GM12878 (cell line): ENCODE measurements at regions not wholly inside any gene's neighbourhood (a gene's known extent, or its start where the extent isn't known, plus 50 kb on each side); places are given as distances from the start of the nearest gene placed in this dataset.
"Not testable (repeated sequence)": the region's sequence is repeated elsewhere in the genome, so short reads cannot be mapped to it uniquely, and the experiment has no call there.

Experiments used
- ATAC-seq: fragments of 200-7000 bp; cut with Tn5 transposase; 3 replicates; pipeline ENCODE4 v1.9.1; 2020; ENCODE audit warnings: mild to moderate bottlenecking, moderate library complexity
- BruUV-seq: library from RNA; stranded (reverse); fragments of 400-500 nt; replicated peaks from 2 replicates; lab custom pipeline; 2021; lab: Mats Ljungman, UMichigan
- CTCF ChIA-PET: fragments of 300-600 bp; sonication (Branson Sonifier 250); formaldehyde crosslinking; extraction: SDS; loops from one replicate; lab custom pipeline; 2021; ENCODE audit warnings: inconsistent platforms; lab: Yijun Ruan, JAX
- POLR2A ChIA-PET: fragments of 350-600 bp; formaldehyde crosslinking; extraction: SDS; loops from one replicate; lab custom pipeline; 2021; ENCODE audit warnings: inconsistent platforms; lab: Charles Lee
- RAD21 ChIA-PET: fragments of 300-600 bp; sonication (Branson Sonifier 250); formaldehyde crosslinking; loops from one replicate; lab custom pipeline; 2023; ENCODE audit warnings: antibody characterized with exemption; ENCODE audit not compliant: unreplicated experiment; lab: Charles Lee
- SMC1A ChIA-PET: fragments of 300-600 bp; sonication (Branson Sonifier 250); formaldehyde crosslinking; loops from one replicate; lab custom pipeline; 2023; ENCODE audit not compliant: unreplicated experiment, uncharacterized antibody; lab: Charles Lee
- DNase-seq: peaks from one replicate; pipeline ENCODE4 v3.0.0-alpha.2; 2011; ENCODE audit warnings: low read depth, low spot score
- FAIRE-seq: peaks from 3 replicates; lab custom pipeline; 2011; peaks lifted over from hg19 to GRCh38; lab: Jason Lieb, UNC
- H2AFZ ChIP-seq: 2 replicates; pipeline ENCODE4 v1.6.0; 2011; ENCODE audit warnings: low read depth, low read length, control low read depth; ENCODE audit not compliant: control insufficient read depth
- H3K27ac ChIP-seq: 2 replicates; pipeline ENCODE4 v1.5.1; 2011; ENCODE audit warnings: control low read depth; ENCODE audit not compliant: control insufficient read depth, insufficient read depth
- H3K27me3 ChIP-seq, 2 experiments: replicated peaks in 1 of 2; 2 replicates each; pipeline versions ENCODE4 v1.6.0 to v1.6.1; 2011; ENCODE audit warnings: low read length in 1 of 2; ENCODE audit not compliant: control insufficient read depth in 2 of 2, insufficient read depth in 2 of 2
- H3K36me3 ChIP-seq, 2 experiments: 2 replicates each; pipeline ENCODE4 v1.5.1; 2011; ENCODE audit warnings: low read length in 1 of 2; ENCODE audit not compliant: control insufficient read depth in 2 of 2, insufficient read depth in 2 of 2
- H3K4me1 ChIP-seq: 2 replicates; pipeline ENCODE4 v1.6.1; 2011; ENCODE audit warnings: mild to moderate bottlenecking, low read length, moderate library complexity, mixed read lengths; ENCODE audit not compliant: control insufficient read depth, insufficient read depth
- H3K4me2 ChIP-seq: 2 replicates; pipeline ENCODE4 v1.6.0; 2011; ENCODE audit warnings: control low read depth; ENCODE audit not compliant: control insufficient read depth, insufficient read depth
- H3K4me3 ChIP-seq: fragments of 200-600 bp; sonication (generic); 2 replicates; pipeline ENCODE4 v1.5.1; 2016
- H3K79me2 ChIP-seq: 2 replicates; pipeline ENCODE4 v1.6.0; 2011; ENCODE audit warnings: low read length; ENCODE audit not compliant: control insufficient read depth, insufficient read depth
- H3K9ac ChIP-seq: 2 replicates; pipeline ENCODE4 v1.8.0; 2011; ENCODE audit warnings: low read length, control low read depth, mixed read lengths; ENCODE audit not compliant: control insufficient read depth, insufficient read depth
- H3K9me3 ChIP-seq: replicated peaks from 3 replicates; pipeline ENCODE4 v1.5.1; 2011; ENCODE audit warnings: mild to moderate bottlenecking, low read length; ENCODE audit not compliant: control insufficient read depth, insufficient read depth
- H4K20me1 ChIP-seq: 2 replicates; pipeline ENCODE4 v1.6.0; 2011; ENCODE audit not compliant: control insufficient read depth, insufficient read depth
- CBX5 ChIP-seq: sonication (generic); IDR thresholded peaks from 2 replicates; pipeline ENCODE4 v1.6.1; 2016; ENCODE audit warnings: low read depth, moderate library complexity, mild to moderate bottlenecking, inconsistent platforms
- RAD21 ChIP-seq: IDR thresholded peaks from 2 replicates; pipeline ENCODE4 v1.6.1; 2011; ENCODE audit warnings: mild to moderate bottlenecking, low read depth, low read length, moderate library complexity; ENCODE audit not compliant: insufficient read depth
- SMARCA5 ChIP-seq: fragments of 450-650 bp; IDR thresholded peaks from 2 replicates; pipeline ENCODE4 v1.6.1; 2017; ENCODE audit warnings: mild to moderate bottlenecking
- STAT3 ChIP-seq: IDR thresholded peaks from 2 replicates; pipeline ENCODE4 v1.6.1; 2011; ENCODE audit warnings: low read depth, low read length, improper control_type of control experiment
- TARDBP ChIP-seq: IDR thresholded peaks from 2 replicates; pipeline ENCODE4 v1.6.1; 2016; ENCODE audit warnings: borderline replicate concordance
- ZZZ3 ChIP-seq: IDR thresholded peaks from 2 replicates; pipeline ENCODE4 v1.6.1; 2011; ENCODE audit warnings: low read depth; ENCODE audit not compliant: control insufficient read depth, insufficient read length
- WGBS: methylation state at CpG from one replicate; pipeline ENCODE4 v1.1.6; 2016; ENCODE audit warnings: low lambda C conversion rate; ENCODE audit not compliant: insufficient replicate concordance, insufficient coverage; ENCODE audit errors: missing lambda C conversion rate; 5-methylcytosine and 5-hydroxymethylcytosine counted together
- in situ Hi-C: fragments of 300-500 bp; cut with MboI; formaldehyde crosslinking; loops from 9 replicates; pipeline ENCODE4 v1.14.3; 2018; ENCODE audit warnings: mixed read lengths
- intact Hi-C: fragments of 100-400 bp; cut with micrococcal nuclease; formaldehyde crosslinking; loops from one replicate; pipeline ENCODE4 v1.14.2; 2022; ENCODE audit not compliant: unreplicated experiment
- TF ChIP-seq, protein P1 (sequence below): fragments of 450-650 bp; IDR thresholded peaks from 2 replicates; pipeline ENCODE4 v1.6.1; 2017; ENCODE audit warnings: antibody characterized with exemption, mild to moderate bottlenecking, moderate library complexity
- TF ChIP-seq, protein P2 (sequence below), 3 experiments: IDR thresholded peaks in 2 of 3; conservative IDR thresholded peaks in 1 of 3; 2 replicates each; pipeline ENCODE4 v1.5.1; 2011; ENCODE audit warnings: low read depth in 3 of 3, low read length in 3 of 3, mild to moderate bottlenecking in 3 of 3, control low read depth in 2 of 3, moderate library complexity in 2 of 3, inconsistent platforms in 1 of 3, mixed read lengths in 1 of 3; ENCODE audit not compliant: control insufficient read depth in 2 of 3, insufficient read depth in 1 of 3; ENCODE audit errors: extremely low read depth in 1 of 3

DNA sequence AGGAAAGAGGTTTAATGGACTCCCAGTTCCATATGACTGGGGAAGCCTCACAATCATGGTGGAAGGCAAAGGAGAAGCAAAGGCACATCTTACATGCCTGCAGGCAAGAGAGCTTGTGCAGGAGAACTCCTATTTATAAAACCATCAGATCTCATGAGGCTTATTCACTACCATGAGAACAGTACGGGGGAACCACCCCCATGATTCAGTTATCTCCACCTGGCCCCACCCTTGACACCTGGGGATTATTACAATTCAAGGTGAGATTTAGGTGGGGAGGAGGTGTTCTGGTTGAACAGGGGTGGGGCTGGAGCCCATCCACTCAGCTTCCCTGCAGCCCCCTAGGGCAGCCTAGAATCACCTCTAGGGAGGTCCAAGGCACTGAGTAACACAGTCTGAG, 128.9 kb upstream of the KLF3 start:
- H3K4me1 ChIP-seq, BruUV-seq, H3K27ac ChIP-seq, H3K9ac ChIP-seq, H3K27me3 ChIP-seq, intact Hi-C loops, POLR2A ChIA-PET, H3K4me2 ChIP-seq, FAIRE-seq, ATAC-seq, DNase-seq, H3K9me3 ChIP-seq, in situ Hi-C loops, RAD21 ChIA-PET, CTCF ChIA-PET, H3K36me3 ChIP-seq, H3K79me2 ChIP-seq, H2AFZ ChIP-seq, H4K20me1 ChIP-seq, H3K4me3 ChIP-seq: not testable (repeated sequence)
- 0% methylated on average over 1 of the region's 1 CpG for WGBS
- SMC1A ChIA-PET = interaction anchor here (0.8 kb wide), 1 partner anchor 41 kb away, joined by 3 read pairs; no protein-coding TSS in a partner anchor

DNA sequence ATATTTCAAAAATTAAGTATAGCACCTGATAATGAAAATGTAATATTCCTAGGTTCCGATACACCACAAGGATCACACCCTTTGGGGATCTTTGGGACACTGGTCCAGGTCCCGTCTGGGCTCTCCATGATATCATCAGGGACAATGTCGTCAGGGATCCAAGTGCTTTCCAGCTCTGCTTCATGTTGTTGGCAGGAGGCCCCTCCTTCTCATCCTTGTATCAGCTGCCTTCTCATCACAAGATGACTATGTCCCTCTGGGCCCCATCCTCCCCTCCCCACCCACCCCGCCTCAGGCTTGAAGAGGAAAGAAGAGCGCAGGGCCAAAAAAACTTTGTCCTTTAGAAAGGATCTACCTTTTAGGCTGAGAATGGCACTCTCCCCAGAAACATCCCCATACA, 128.3 kb upstream of the KLF3 start:
- Histone ChIP-seq H3K4me2 (no peak overlapping the region), H3K4me3 (no peak overlapping the region), H3K27me3 (peaks cover 0 to 2% of the 10 kb centered on the region in 2 experiments; a peak in 2 of 4 replicates), H3K9ac (no peak overlapping the region), H3K4me1 (peaks cover 4% of the 10 kb centered on the region; the same call in 1 of the 2 replicates), H3K36me3 (no peaks in the 10 kb centered on the region), H4K20me1 (no peaks in the 10 kb centered on the region), H3K9me3 (no peaks in the 10 kb centered on the region), H3K79me2 (no peaks in the 10 kb centered on the region), H3K27ac (no peak overlapping the region), H2AFZ (no peak overlapping the region)
- 48% methylated on average over 5 of the region's 5 CpGs for WGBS
- in situ Hi-C loops = no loop called here
- no peak for DNase-seq
- FAIRE-seq = no peak
- POLR2A ChIA-PET = no interaction called here
- TF ChIP-seq STAT3 (no peak), ZZZ3 (no peak), SMARCA5 (no peak), RAD21 (no peak), CBX5 (no peak), TARDBP (no peak)
- TF ChIP-seq, protein P1, sequence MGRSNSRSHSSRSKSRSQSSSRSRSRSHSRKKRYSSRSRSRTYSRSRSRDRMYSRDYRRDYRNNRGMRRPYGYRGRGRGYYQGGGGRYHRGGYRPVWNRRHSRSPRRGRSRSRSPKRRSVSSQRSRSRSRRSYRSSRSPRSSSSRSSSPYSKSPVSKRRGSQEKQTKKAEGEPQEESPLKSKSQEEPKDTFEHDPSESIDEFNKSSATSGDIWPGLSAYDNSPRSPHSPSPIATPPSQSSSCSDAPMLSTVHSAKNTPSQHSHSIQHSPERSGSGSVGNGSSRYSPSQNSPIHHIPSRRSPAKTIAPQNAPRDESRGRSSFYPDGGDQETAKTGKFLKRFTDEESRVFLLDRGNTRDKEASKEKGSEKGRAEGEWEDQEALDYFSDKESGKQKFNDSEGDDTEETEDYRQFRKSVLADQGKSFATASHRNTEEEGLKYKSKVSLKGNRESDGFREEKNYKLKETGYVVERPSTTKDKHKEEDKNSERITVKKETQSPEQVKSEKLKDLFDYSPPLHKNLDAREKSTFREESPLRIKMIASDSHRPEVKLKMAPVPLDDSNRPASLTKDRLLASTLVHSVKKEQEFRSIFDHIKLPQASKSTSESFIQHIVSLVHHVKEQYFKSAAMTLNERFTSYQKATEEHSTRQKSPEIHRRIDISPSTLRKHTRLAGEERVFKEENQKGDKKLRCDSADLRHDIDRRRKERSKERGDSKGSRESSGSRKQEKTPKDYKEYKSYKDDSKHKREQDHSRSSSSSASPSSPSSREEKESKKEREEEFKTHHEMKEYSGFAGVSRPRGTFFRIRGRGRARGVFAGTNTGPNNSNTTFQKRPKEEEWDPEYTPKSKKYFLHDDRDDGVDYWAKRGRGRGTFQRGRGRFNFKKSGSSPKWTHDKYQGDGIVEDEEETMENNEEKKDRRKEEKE = no peak
- TF ChIP-seq, protein P2, sequence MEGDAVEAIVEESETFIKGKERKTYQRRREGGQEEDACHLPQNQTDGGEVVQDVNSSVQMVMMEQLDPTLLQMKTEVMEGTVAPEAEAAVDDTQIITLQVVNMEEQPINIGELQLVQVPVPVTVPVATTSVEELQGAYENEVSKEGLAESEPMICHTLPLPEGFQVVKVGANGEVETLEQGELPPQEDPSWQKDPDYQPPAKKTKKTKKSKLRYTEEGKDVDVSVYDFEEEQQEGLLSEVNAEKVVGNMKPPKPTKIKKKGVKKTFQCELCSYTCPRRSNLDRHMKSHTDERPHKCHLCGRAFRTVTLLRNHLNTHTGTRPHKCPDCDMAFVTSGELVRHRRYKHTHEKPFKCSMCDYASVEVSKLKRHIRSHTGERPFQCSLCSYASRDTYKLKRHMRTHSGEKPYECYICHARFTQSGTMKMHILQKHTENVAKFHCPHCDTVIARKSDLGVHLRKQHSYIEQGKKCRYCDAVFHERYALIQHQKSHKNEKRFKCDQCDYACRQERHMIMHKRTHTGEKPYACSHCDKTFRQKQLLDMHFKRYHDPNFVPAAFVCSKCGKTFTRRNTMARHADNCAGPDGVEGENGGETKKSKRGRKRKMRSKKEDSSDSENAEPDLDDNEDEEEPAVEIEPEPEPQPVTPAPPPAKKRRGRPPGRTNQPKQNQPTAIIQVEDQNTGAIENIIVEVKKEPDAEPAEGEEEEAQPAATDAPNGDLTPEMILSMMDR (IDR thresholded peaks at IDR 0.05 in 2 of 3, conservative IDR thresholded peaks at IDR 0.05 in 1 of 3; ENCODE audit: control insufficient read depth in 2 of 3, extremely low read depth in 1 of 3, insufficient read depth in 1 of 3, low read depth in 3 of 3, low read length in 3 of 3) = no peak
- CTCF ChIA-PET = no interaction called here
- RAD21 ChIA-PET = no interaction called here
- SMC1A ChIA-PET = interaction anchor here (0.8 kb wide), 1 partner anchor 40 kb away, joined by 3 read pairs; no protein-coding TSS in a partner anchor
- no TSS peak for BruUV-seq
- intact Hi-C loops = no loop called here
- no peak for ATAC-seq
